OCI-LY7 (cell line): ENCODE measurements at regions not wholly inside any gene's neighbourhood (a gene's known extent, or its start where the extent isn't known, plus 50 kb on each side); places are given as distances from the start of the nearest gene placed in this dataset.
A peak's percentile ranks its signal among the peaks of the same experiment; 100 is the strongest.

ENCODE experiments used
- CTCF ChIP-seq: fragments of 200-600 bp; sonication (generic); conservative IDR thresholded peaks from 2 replicates; pipeline ENCODE4 v1.5.1; 2014; ENCODE audit warnings: mild to moderate bottlenecking, antibody characterized with exemption, low read length, moderate library complexity, mixed read lengths
- EZH2phosphoT487 ChIP-seq: fragments of 200-600 bp; sonication (generic); IDR thresholded peaks from 2 replicates; pipeline ENCODE4 v1.6.1; 2018; ENCODE audit warnings: low read depth, borderline replicate concordance, mild to moderate bottlenecking, mixed run types, antibody characterized with exemption, low read length, moderate library complexity, mixed read lengths

DNA sequence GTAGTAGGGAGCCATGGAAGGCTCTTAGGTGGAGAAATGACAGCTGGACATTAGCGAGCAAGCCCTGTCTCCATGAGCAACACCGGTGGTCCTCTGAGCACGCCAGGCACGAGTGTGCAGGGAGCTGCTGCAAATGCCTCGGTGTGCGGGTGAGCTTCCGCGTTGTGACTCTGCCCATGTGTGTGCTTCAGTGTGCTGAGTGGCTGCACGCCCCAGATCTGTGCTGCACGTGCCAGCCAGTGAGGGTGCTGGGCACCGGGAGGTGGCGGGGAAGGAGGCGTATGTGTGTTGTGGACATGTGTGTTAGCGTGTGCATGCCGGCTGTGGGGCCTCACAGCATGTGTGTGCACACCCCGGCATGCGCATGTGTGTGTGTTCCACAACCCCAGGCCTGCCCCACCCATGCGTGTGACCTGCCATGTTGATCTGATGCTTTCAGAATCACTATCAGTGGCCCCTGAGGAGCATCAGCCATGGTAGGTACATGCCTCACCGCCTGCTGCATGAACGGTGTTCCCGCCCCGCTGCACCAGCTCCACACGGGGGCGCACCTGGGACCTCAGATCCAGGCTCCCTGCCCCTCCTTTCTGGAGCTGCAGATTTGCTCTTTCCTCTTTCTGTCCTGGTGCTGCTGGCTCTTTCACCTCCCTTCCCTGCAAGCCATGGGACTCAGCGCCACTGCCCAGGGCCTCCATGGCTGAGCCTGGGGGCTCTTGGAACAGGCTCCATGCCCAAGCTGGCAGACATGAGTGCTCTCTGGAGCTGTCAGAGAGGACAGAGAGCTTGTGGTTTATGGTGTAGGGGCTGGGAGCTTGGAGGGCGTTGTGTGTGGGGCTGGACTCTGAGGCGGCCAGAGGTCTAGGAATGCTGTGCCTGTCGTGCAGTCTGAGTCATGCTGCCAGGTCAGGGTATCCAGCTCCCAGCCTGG lies 169.4 kb downstream of the TBC1D2B start:
- TF ChIP-seq CTCF (peak; percentile 77), EZH2phosphoT487 (no peak)
